H1 (cell line): ENCODE measurements at regions not wholly inside any gene's neighbourhood (a gene's known extent, or its start where the extent isn't known, plus 50 kb on each side); places are given as distances from the start of the nearest gene placed in this dataset.
A peak's percentile ranks its signal among the peaks of the same experiment; 100 is the strongest.

ENCODE experiments used
- CTCF ChIA-PET: fragments of 300-600 bp; sonication (Branson Sonifier 250); formaldehyde crosslinking; loops from one replicate; lab custom pipeline; 2021; ENCODE audit not compliant: partially characterized antibody; lab: Charles Lee
- POLR2A ChIA-PET: fragments of 300-600 bp; sonication (Branson Sonifier 250); formaldehyde crosslinking; loops from one replicate; lab custom pipeline; 2021; ENCODE audit warnings: inconsistent platforms; ENCODE audit not compliant: partially characterized antibody; lab: Charles Lee
- DNase-seq, 2 experiments: peaks; one replicate each; pipeline versions ENCODE4 v3.0.0 to v3.0.0-alpha.2; 2010 to 2022; ENCODE audit warnings: low spot score in 2 of 2, low read depth in 1 of 2, mixed read lengths in 1 of 2
- FAIRE-seq: peaks from 2 replicates; lab custom pipeline; 2011; peaks lifted over from hg19 to GRCh38; lab: Jason Lieb, UNC
- H2AFZ ChIP-seq: 2 replicates; pipeline ENCODE4 v1.8.1; 2012; ENCODE audit warnings: low read length, inconsistent platforms
- H2AK5ac ChIP-seq: 2 replicates; pipeline ENCODE4 v1.6.1; 2013; ENCODE audit warnings: low read depth, low read length
- H2BK120ac ChIP-seq: replicated peaks from 2 replicates; pipeline ENCODE3; 2013; ENCODE audit warnings: low read depth, low read length, inconsistent platforms
- H2BK12ac ChIP-seq: 2 replicates; pipeline ENCODE4 v1.6.1; 2013; ENCODE audit warnings: low read depth, low read length
- H2BK15ac ChIP-seq: 2 replicates; pipeline ENCODE4 v1.6.1; 2013; ENCODE audit warnings: low read length
- H2BK20ac ChIP-seq: 2 replicates; pipeline ENCODE4 v1.6.1; 2013; ENCODE audit warnings: low read length
- H2BK5ac ChIP-seq: 2 replicates; pipeline ENCODE4 v1.6.1; 2013; ENCODE audit warnings: low read depth, low read length
- H3K14ac ChIP-seq: 2 replicates; pipeline ENCODE4 v1.6.1; 2013; ENCODE audit warnings: inconsistent platforms; ENCODE audit not compliant: insufficient read length
- H3K18ac ChIP-seq: 2 replicates; pipeline ENCODE4 v1.6.1; 2013; ENCODE audit warnings: low read length; ENCODE audit errors: extremely low read depth
- H3K23ac ChIP-seq: 2 replicates; pipeline ENCODE4 v1.6.1; 2013; ENCODE audit warnings: inconsistent platforms; ENCODE audit not compliant: insufficient read length
- H3K23me2 ChIP-seq: 2 replicates; pipeline ENCODE4 v1.6.1; 2013; ENCODE audit warnings: low read depth, low read length
- H3K27ac ChIP-seq: 2 replicates; pipeline ENCODE4 v1.6.1; 2011; ENCODE audit warnings: low read depth, low read length, inconsistent platforms
- H3K27me3 ChIP-seq, 4 experiments: replicated peaks in 1 of 4; 1 replicate in 1 of 4; 2 replicates in 3 of 4; pipeline versions ENCODE4 v1.6.1 to v1.8.1; 2011 to 2013; ENCODE audit warnings: low read length in 3 of 4, mild to moderate bottlenecking in 3 of 4, inconsistent platforms in 2 of 4, mixed read lengths in 2 of 4, moderate library complexity in 1 of 4; ENCODE audit not compliant: control insufficient read depth in 3 of 4, insufficient read depth in 3 of 4; ENCODE audit errors: extremely low read depth in 1 of 4
- H3K36me3 ChIP-seq, 4 experiments: 2 replicates each; pipeline versions ENCODE4 v1.6.1 to v1.8.1; 2011 to 2013; ENCODE audit warnings: mild to moderate bottlenecking in 4 of 4, low read length in 3 of 4, moderate library complexity in 2 of 4, control low read depth in 1 of 4, inconsistent platforms in 1 of 4; ENCODE audit not compliant: insufficient read depth in 4 of 4, control insufficient read depth in 2 of 4
- H3K4ac ChIP-seq: replicated peaks from 2 replicates; pipeline ENCODE3; 2013; ENCODE audit warnings: low read length, low read depth, mixed read lengths, inconsistent platforms; ENCODE audit not compliant: insufficient read length
- H3K4me1 ChIP-seq, 4 experiments: replicated peaks in 1 of 4; 1 replicate in 1 of 4; 2 replicates in 3 of 4; pipeline versions ENCODE4 v1.6.1 to v1.8.1; 2011 to 2013; ENCODE audit warnings: low read length in 3 of 4, inconsistent platforms in 2 of 4, mixed read lengths in 1 of 4; ENCODE audit not compliant: insufficient read depth in 4 of 4, control insufficient read depth in 3 of 4
- H3K4me2 ChIP-seq, 2 experiments: 2 replicates each; pipeline versions ENCODE4 v1.6.1 to v1.8.1; 2011 to 2013; ENCODE audit warnings: low read depth in 2 of 2, low read length in 2 of 2, control low read depth in 1 of 2, inconsistent platforms in 1 of 2, mild to moderate bottlenecking in 1 of 2; ENCODE audit not compliant: insufficient read depth in 1 of 2
- H3K4me3 ChIP-seq, 4 experiments: fragments of 200-600, 300-600 bp in 1 of 4; sonication (generic), shearing (Covaris generic), sonication (Bioruptor Twin) in 1 of 4; 2 replicates each; pipeline versions ENCODE4 v1.5.1 to v1.8.1; 2011 to 2016; ENCODE audit warnings: low read length in 4 of 4, low read depth in 3 of 4, control low read depth in 2 of 4, inconsistent platforms in 2 of 4, mild to moderate bottlenecking in 2 of 4, mixed read lengths in 1 of 4, moderate library complexity in 1 of 4; ENCODE audit not compliant: insufficient read depth in 2 of 4; ENCODE audit errors: extremely low read depth in 1 of 4
- H3K56ac ChIP-seq: replicated peaks from 2 replicates; pipeline ENCODE3; 2013; ENCODE audit warnings: low read depth, mild to moderate bottlenecking, mixed read lengths, low read length, inconsistent platforms; ENCODE audit not compliant: insufficient read length
- H3K79me1 ChIP-seq: 2 replicates; pipeline ENCODE4 v1.6.1; 2013; ENCODE audit warnings: low read depth, low read length, control low read depth
- H3K79me2 ChIP-seq, 2 experiments: 2 replicates each; pipeline versions ENCODE4 v1.6.1 to v1.8.1; 2012 to 2013; ENCODE audit warnings: low read length in 2 of 2, mild to moderate bottlenecking in 2 of 2, inconsistent platforms in 1 of 2; ENCODE audit not compliant: insufficient read depth in 2 of 2, control insufficient read depth in 1 of 2
- H3K9ac ChIP-seq, 4 experiments: replicated peaks in 1 of 4; 1 replicate in 1 of 4; 2 replicates in 3 of 4; pipeline versions ENCODE4 v1.6.1 to v1.8.1; 2011 to 2013; ENCODE audit warnings: low read depth in 3 of 4, low read length in 3 of 4, control low read depth in 2 of 4, mild to moderate bottlenecking in 2 of 4, moderate library complexity in 2 of 4, inconsistent platforms in 1 of 4; ENCODE audit errors: extremely low read depth in 1 of 4
- H3K9me3 ChIP-seq, 2 experiments: 2 replicates each; pipeline versions ENCODE4 v1.6.1 to v1.8.1; 2012 to 2013; ENCODE audit warnings: mild to moderate bottlenecking in 2 of 2, moderate library complexity in 2 of 2, control low read depth in 1 of 2, inconsistent platforms in 1 of 2, low read depth in 1 of 2, low read length in 1 of 2, mixed read lengths in 1 of 2; ENCODE audit not compliant: insufficient read depth in 2 of 2
- H4K20me1 ChIP-seq, 2 experiments: replicated peaks in 1 of 2; 2 replicates each; pipeline versions ENCODE3 to v1.8.1; 2011 to 2013; ENCODE audit warnings: inconsistent platforms in 2 of 2, low read length in 2 of 2, mild to moderate bottlenecking in 1 of 2; ENCODE audit not compliant: insufficient read depth in 2 of 2, control insufficient read depth in 1 of 2
- H4K5ac ChIP-seq: 2 replicates; pipeline ENCODE4 v1.6.1; 2013; ENCODE audit warnings: low read length, low read depth, mixed read lengths, inconsistent platforms; ENCODE audit not compliant: insufficient read length
- H4K8ac ChIP-seq: 2 replicates; pipeline ENCODE4 v1.8.0; 2013; ENCODE audit warnings: mild to moderate bottlenecking, moderate library complexity, low read length, inconsistent platforms; ENCODE audit not compliant: insufficient read depth; ENCODE audit errors: extremely low read depth
- H4K91ac ChIP-seq: replicated peaks from 2 replicates; pipeline ENCODE3; 2013; ENCODE audit warnings: low read length, mixed read lengths, inconsistent platforms; ENCODE audit not compliant: insufficient read length
- CREB1 ChIP-seq: IDR thresholded peaks from 2 replicates; pipeline ENCODE4 v1.6.1; 2012; ENCODE audit warnings: inconsistent platforms
- EP300 ChIP-seq, 2 experiments: IDR thresholded peaks; 1 replicate in 1 of 2; 2 replicates in 1 of 2; pipeline ENCODE4 v1.6.1; 2011 to 2012; ENCODE audit warnings: low read depth in 2 of 2, low read length in 2 of 2, mild to moderate bottlenecking in 2 of 2, borderline replicate concordance in 1 of 2, inconsistent platforms in 1 of 2, moderate library complexity in 1 of 2
- HDAC6 ChIP-seq: IDR thresholded peaks from one replicate; pipeline ENCODE4 v1.7.1; 2012; ENCODE audit warnings: low read depth, mild to moderate bottlenecking, inconsistent platforms, low read length, moderate library complexity
- RFX5 ChIP-seq: IDR thresholded peaks from 2 replicates; pipeline ENCODE4 v1.6.1; 2011; ENCODE audit warnings: low read depth, low read length, improper control_type of control experiment, borderline replicate concordance
- SIN3A ChIP-seq, 2 experiments: IDR thresholded peaks in 1 of 2; conservative IDR thresholded peaks in 1 of 2; 2 replicates each; pipeline ENCODE4 v1.6.1; 2011 to 2012; ENCODE audit warnings: low read length in 2 of 2, improper control_type of control experiment in 1 of 2, low read depth in 1 of 2, mild to moderate bottlenecking in 1 of 2
- WGBS, 2 experiments: shearing (Covaris generic) in 1 of 2; methylation state at CpG; one replicate each; pipeline versions ENCODE4 v1.1.6 to v1.1.7; 2013 to 2015; ENCODE audit warnings: low lambda C conversion rate in 2 of 2, mixed read lengths in 2 of 2, inconsistent platforms in 1 of 2, low coverage in 1 of 2, missing lambda C conversion rate in 1 of 2; ENCODE audit not compliant: insufficient replicate concordance in 2 of 2, insufficient coverage in 1 of 2, insufficient read length in 1 of 2; ENCODE audit errors: extremely low coverage in 1 of 2, missing lambda C conversion rate in 1 of 2; 5-methylcytosine and 5-hydroxymethylcytosine counted together
- TF ChIP-seq, protein P1 (sequence below), 3 experiments: IDR thresholded peaks; 1 replicate in 2 of 3; 2 replicates in 1 of 3; pipeline versions ENCODE4 v1.5.1 to v1.6.1; 2011; ENCODE audit warnings: low read length in 3 of 3, mild to moderate bottlenecking in 3 of 3, inconsistent platforms in 2 of 3, low read depth in 1 of 3, moderate library complexity in 1 of 3; ENCODE audit not compliant: insufficient read depth in 1 of 3; ENCODE audit errors: control extremely low read depth in 1 of 3

DNA sequence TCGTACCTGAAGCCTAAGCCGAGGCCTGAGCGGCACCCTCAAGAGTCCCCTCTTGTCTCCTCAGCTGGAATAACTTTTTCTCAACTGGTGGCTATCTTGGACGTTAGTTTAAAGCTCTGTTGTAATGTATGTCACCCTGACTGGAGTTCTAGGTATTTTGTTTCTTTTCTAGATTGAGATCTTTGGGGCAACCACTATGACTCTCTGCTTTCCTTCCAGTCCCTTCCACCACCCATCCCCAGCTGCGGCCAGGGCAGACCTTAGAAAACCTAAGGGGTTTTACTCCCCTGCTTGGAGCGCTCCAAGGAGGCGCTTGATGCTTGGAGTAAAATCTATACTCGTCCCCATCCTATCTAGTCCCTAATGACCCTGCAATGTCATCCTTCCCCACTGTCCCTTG lies 74.6 kb upstream of the MRPS6 start:
- no peaks in the 10 kb centered on the region for H3K79me2 ChIP-seq
- WGBS, 2 experiments: 92% methylated on average over 8 of the region's 8 CpGs; no CpG with 5 or more reads in 1 of the 2 experiments
- no peak overlapping the region for H3K4me3 ChIP-seq
- no peak overlapping the region for H2BK15ac ChIP-seq
- no peak overlapping the region for H3K4ac ChIP-seq
- peak overlapping the region; percentile 3; the same call in 1 of the 2 replicates for H4K8ac ChIP-seq
- no peaks in the 10 kb centered on the region for H3K36me3 ChIP-seq
- no peak overlapping the region for H3K23ac ChIP-seq
- H3K27me3 ChIP-seq: no peaks in the 10 kb centered on the region
- H3K4me2 ChIP-seq: no peak overlapping the region
- H2AK5ac ChIP-seq: no peak overlapping the region
- no peak overlapping the region for H3K56ac ChIP-seq
- H2AFZ ChIP-seq: no peak overlapping the region
- no peaks in the 10 kb centered on the region; the same call in 1 of the 2 replicates for H3K23me2 ChIP-seq
- no peak overlapping the region for H3K9ac ChIP-seq
- DNase-seq (no peak), FAIRE-seq (no peak)
- no peak overlapping the region for H4K5ac ChIP-seq
- no peak overlapping the region for H2BK5ac ChIP-seq
- H2BK120ac ChIP-seq: no peak overlapping the region
- no peaks in the 10 kb centered on the region for H3K4me1 ChIP-seq
- no peak overlapping the region for H2BK20ac ChIP-seq
- H3K14ac ChIP-seq: no peak overlapping the region
- TF ChIP-seq EP300 (IDR thresholded peaks at IDR 0.05; ENCODE audit: borderline replicate concordance in 1 of 2, low read depth in 2 of 2, low read length in 2 of 2) (no peak), CREB1 (no peak), RFX5 (no peak), SIN3A (conservative IDR thresholded peaks at IDR 0.05 in 1 of 2, IDR thresholded peaks at IDR 0.05 in 1 of 2; ENCODE audit: low read depth in 1 of 2, low read length in 2 of 2) (no peak), HDAC6 (no peak)
- TF ChIP-seq, protein P1, sequence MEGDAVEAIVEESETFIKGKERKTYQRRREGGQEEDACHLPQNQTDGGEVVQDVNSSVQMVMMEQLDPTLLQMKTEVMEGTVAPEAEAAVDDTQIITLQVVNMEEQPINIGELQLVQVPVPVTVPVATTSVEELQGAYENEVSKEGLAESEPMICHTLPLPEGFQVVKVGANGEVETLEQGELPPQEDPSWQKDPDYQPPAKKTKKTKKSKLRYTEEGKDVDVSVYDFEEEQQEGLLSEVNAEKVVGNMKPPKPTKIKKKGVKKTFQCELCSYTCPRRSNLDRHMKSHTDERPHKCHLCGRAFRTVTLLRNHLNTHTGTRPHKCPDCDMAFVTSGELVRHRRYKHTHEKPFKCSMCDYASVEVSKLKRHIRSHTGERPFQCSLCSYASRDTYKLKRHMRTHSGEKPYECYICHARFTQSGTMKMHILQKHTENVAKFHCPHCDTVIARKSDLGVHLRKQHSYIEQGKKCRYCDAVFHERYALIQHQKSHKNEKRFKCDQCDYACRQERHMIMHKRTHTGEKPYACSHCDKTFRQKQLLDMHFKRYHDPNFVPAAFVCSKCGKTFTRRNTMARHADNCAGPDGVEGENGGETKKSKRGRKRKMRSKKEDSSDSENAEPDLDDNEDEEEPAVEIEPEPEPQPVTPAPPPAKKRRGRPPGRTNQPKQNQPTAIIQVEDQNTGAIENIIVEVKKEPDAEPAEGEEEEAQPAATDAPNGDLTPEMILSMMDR (IDR thresholded peaks at IDR 0.05; ENCODE audit: control extremely low read depth in 1 of 3, insufficient read depth in 1 of 3, low read depth in 1 of 3, low read length in 3 of 3): no peak
- ChIA-PET CTCF (no interaction called here), POLR2A (no interaction called here)
- H4K91ac ChIP-seq: no peak overlapping the region
- H3K18ac ChIP-seq: no peak overlapping the region
- H2BK12ac ChIP-seq: no peak overlapping the region
- H3K79me1 ChIP-seq: no peaks in the 10 kb centered on the region; the same call in 1 of the 2 replicates
- H4K20me1 ChIP-seq: no peaks in the 10 kb centered on the region
- H3K9me3 ChIP-seq: no peaks in the 10 kb centered on the region
- no peak overlapping the region for H3K27ac ChIP-seq
